Ishikawa (cell line): ENCODE measurements at regions not wholly inside any gene's neighbourhood (a gene's known extent, or its start where the extent isn't known, plus 50 kb on each side); places are given as distances from the start of the nearest gene placed in this dataset.

ENCODE experiments used
- CEBPB ChIP-seq: IDR thresholded peaks from 2 replicates; pipeline ENCODE4 v1.6.1; 2012
- EP300 ChIP-seq: IDR thresholded peaks from 2 replicates; pipeline ENCODE4 v1.6.1; 2012; ENCODE audit warnings: borderline replicate concordance
- FOXM1 ChIP-seq: IDR thresholded peaks from 2 replicates; pipeline ENCODE4 v1.6.1; 2012; ENCODE audit warnings: low read depth, borderline replicate concordance
- MAX ChIP-seq: IDR thresholded peaks from 2 replicates; pipeline ENCODE4 v1.6.1; 2012
- NFIC ChIP-seq: IDR thresholded peaks from 2 replicates; pipeline ENCODE4 v1.6.1; 2012
- RAD21 ChIP-seq: IDR thresholded peaks from 2 replicates; pipeline ENCODE4 v1.6.1; 2012; ENCODE audit warnings: low read depth
- REST ChIP-seq: IDR thresholded peaks from 2 replicates; pipeline ENCODE4 v1.6.1; 2012; ENCODE audit warnings: low read depth, mild to moderate bottlenecking
- TAF1 ChIP-seq: IDR thresholded peaks from 2 replicates; pipeline ENCODE4 v1.6.1; 2012; ENCODE audit warnings: low read depth, mild to moderate bottlenecking
- USF1 ChIP-seq: IDR thresholded peaks from 2 replicates; pipeline ENCODE4 v1.6.1; 2012
- YY1 ChIP-seq: IDR thresholded peaks from 2 replicates; pipeline ENCODE4 v1.6.1; 2012; ENCODE audit warnings: low read depth
- ZBTB7A ChIP-seq: IDR thresholded peaks from 2 replicates; pipeline ENCODE4 v1.6.1; 2012; ENCODE audit warnings: low read depth

DNA sequence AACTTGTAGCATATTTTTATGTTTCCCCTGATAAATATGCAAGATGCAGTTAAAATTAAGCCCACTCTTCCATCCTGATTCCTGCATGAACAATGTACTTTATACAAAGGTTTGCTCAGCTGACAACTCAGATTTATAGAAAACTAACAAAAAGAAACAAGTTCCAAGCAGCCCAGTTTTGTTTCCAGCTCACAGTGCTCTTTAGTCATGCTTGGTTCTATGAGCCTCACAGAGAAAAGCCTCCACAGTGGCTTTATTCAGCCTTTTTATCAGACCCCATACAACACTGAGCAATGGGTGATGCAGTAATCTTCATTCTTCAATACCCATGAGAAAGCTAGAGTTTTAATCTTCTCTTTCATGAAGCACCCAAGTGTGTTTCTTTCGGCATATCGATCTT lies 329.6 kb downstream of the SLCO4C1 start:
- TF ChIP-seq RAD21: no peak
- TF ChIP-seq EP300: no peak
- TF ChIP-seq MAX: no peak
- TF ChIP-seq FOXM1: no peak
- no peak for TF ChIP-seq ZBTB7A
- TF ChIP-seq NFIC: no peak
- TF ChIP-seq REST: no peak
- TF ChIP-seq YY1: no peak
- TF ChIP-seq USF1: no peak
- TF ChIP-seq TAF1: no peak
- no peak for TF ChIP-seq CEBPB
